ENCODE measurements at regions not wholly inside any gene's neighbourhood (a gene's known extent, or its start where the extent isn't known, plus 50 kb on each side); places are given as distances from the start of the nearest gene placed in this dataset.

- intact Hi-C loops (cut with micrococcal nuclease) = loop anchor here (1.0 to 2.0 kb wide), 2 partner anchors 21 to 325 kb away; no protein-coding TSS in a partner anchor
- no peaks in the 10 kb centered on the region for H4K20me1 ChIP-seq (replicated peaks; ENCODE audit: control insufficient read depth, insufficient read depth, low read length)
- in situ Hi-C loops (cut with MboI) = no loop called here
- no peaks in the 10 kb centered on the region for H3K9me1 ChIP-seq (ENCODE audit: control insufficient read depth, insufficient read depth, low read length)
- H3K27me3 ChIP-seq (ENCODE audit: control insufficient read depth in 2 of 2, insufficient read depth in 2 of 2, low read length in 2 of 2) = peaks cover 2 to 9% of the 10 kb centered on the region in 2 experiments; a peak in 2 of 5 replicates
- FAIRE-seq (peak; percentile 76), DNase-seq (ENCODE audit: extremely low read depth in 1 of 4, low spot score in 3 of 4) (peak; percentile 52 to 62 (median 57)), ATAC-seq (peak; percentile 88)
- H3K79me2 ChIP-seq (ENCODE audit: control insufficient read depth, insufficient read depth, low read length) = no peaks in the 10 kb centered on the region
- ChIA-PET POLR2A (interaction anchor here (0.6 to 1.0 kb wide), 3 partner anchors 8 to 333 kb away, joined by 3 to 4 read pairs (median 3); no protein-coding TSS in a partner anchor), CTCF (ENCODE audit: low intra/inter-chr PET ratio) (interaction anchor here (0.5 to 3.4 kb wide), 3 partner anchors 323 to 922 kb away, joined by 3 to 19 read pairs (median 3); no protein-coding TSS in a partner anchor)
- BruUV-seq (replicated peaks) = no TSS peak
- 4% methylated on average over 2 of the region's 2 CpGs for WGBS (ENCODE audit: insufficient coverage, low coverage, missing lambda C conversion rate)
- no peak overlapping the region for H3K9ac ChIP-seq (ENCODE audit: insufficient read depth in 1 of 2, low read depth in 2 of 2, low read length in 2 of 2)
- H2AFZ ChIP-seq (ENCODE audit: low read depth, low read length) = no peak overlapping the region
- H3K27ac ChIP-seq (ENCODE audit: extremely low read depth, low read depth, low read length) = no peak overlapping the region
- H3K4me3 ChIP-seq = no peak overlapping the region
- H3K4me2 ChIP-seq (ENCODE audit: insufficient read depth, low read length) = no peak overlapping the region
- H3K36me3 ChIP-seq (ENCODE audit: control insufficient read depth, insufficient read depth, low read length) = no peaks in the 10 kb centered on the region
- H3K4me1 ChIP-seq (replicated peaks in 1 of 2; ENCODE audit: control insufficient read depth in 2 of 2, insufficient read depth in 2 of 2, low read length in 2 of 2) = no peaks in the 10 kb centered on the region
- H3K9me3 ChIP-seq (replicated peaks; ENCODE audit: control insufficient read depth, insufficient read depth, low read depth, low read length) = no peaks in the 10 kb centered on the region
- TF ChIP-seq RFX7 (CRISPR knock-in tag; IDR thresholded peaks at IDR 0.05) (no peak), CREM (IDR thresholded peaks at IDR 0.05; ENCODE audit: low read depth) (0 out of 2 replicates have a peak, but pooled peaks have one; percentile 15), STAG1 (CRISPR knock-in tag; IDR thresholded peaks at IDR 0.05; ENCODE audit: borderline replicate concordance) (peak; percentile 39; the same call in 1 of the 2 replicates), L3MBTL2 (IDR thresholded peaks at IDR 0.05) (no peak), RAD21 (CRISPR knock-in tag; conservative IDR thresholded peaks at IDR 0.05 in 1 of 2, IDR thresholded peaks at IDR 0.05 in 1 of 2) (peak; percentile 47 to 80), HMGXB4 (CRISPR knock-in tag; IDR thresholded peaks at IDR 0.05) (no peak), CBX1 (IDR thresholded peaks at IDR 0.05; ENCODE audit: low read depth) (no peak), NR2C2 (CRISPR knock-in tag; IDR thresholded peaks at IDR 0.05) (no peak), NR2C2 (tag; IDR thresholded peaks at IDR 0.05) (no peak)
- TF ChIP-seq, protein P1, sequence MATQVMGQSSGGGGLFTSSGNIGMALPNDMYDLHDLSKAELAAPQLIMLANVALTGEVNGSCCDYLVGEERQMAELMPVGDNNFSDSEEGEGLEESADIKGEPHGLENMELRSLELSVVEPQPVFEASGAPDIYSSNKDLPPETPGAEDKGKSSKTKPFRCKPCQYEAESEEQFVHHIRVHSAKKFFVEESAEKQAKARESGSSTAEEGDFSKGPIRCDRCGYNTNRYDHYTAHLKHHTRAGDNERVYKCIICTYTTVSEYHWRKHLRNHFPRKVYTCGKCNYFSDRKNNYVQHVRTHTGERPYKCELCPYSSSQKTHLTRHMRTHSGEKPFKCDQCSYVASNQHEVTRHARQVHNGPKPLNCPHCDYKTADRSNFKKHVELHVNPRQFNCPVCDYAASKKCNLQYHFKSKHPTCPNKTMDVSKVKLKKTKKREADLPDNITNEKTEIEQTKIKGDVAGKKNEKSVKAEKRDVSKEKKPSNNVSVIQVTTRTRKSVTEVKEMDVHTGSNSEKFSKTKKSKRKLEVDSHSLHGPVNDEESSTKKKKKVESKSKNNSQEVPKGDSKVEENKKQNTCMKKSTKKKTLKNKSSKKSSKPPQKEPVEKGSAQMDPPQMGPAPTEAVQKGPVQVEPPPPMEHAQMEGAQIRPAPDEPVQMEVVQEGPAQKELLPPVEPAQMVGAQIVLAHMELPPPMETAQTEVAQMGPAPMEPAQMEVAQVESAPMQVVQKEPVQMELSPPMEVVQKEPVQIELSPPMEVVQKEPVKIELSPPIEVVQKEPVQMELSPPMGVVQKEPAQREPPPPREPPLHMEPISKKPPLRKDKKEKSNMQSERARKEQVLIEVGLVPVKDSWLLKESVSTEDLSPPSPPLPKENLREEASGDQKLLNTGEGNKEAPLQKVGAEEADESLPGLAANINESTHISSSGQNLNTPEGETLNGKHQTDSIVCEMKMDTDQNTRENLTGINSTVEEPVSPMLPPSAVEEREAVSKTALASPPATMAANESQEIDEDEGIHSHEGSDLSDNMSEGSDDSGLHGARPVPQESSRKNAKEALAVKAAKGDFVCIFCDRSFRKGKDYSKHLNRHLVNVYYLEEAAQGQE (IDR thresholded peaks at IDR 0.05; ENCODE audit: borderline replicate concordance) = peak; percentile 60; the same call in 1 of the 2 replicates
- TF ChIP-seq, protein P1 (CRISPR knock-in tag; IDR thresholded peaks at IDR 0.05; ENCODE audit: low read depth) = no peak
Observed at GRCh38 chr11:34565417-34566207, 52.0 kb upstream of the ELF5 start.

Data from K562 (cell line).